ENCODE measurements at regions not wholly inside any gene's neighbourhood (a gene's known extent, or its start where the extent isn't known, plus 50 kb on each side); places are given as distances from the start of the nearest gene placed in this dataset.

DNA sequence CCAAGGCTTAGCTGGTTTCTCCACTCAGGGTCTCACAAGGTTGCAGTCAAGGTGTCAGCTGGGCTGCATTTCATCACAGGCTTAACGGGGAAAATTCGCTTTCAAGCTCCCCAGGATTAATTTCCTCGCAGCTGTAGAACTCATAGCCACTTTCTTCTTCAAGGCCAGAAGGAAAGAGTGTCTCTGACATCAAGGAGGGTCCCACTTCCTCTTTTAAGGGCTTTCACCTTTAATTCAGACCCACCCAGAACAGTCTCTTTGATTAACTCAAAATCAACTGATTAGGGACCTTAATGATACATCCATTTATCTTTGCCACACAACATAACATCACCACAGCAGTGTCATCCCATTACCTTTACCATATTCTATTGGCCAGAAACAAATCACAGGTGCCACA is 183.3 kb upstream of the ARID1B start:
- TF ChIP-seq EZH2 (IDR thresholded peaks at IDR 0.05; ENCODE audit: borderline replicate concordance, insufficient read depth, low read length, poor library complexity, severe bottlenecking), result no peak
- TF ChIP-seq MXI1 (conservative IDR thresholded peaks at IDR 0.05; ENCODE audit: poor library complexity, severe bottlenecking), result no peak
- no peak for TF ChIP-seq RAD21 (conservative IDR thresholded peaks at IDR 0.05)
- TF ChIP-seq, protein P1, sequence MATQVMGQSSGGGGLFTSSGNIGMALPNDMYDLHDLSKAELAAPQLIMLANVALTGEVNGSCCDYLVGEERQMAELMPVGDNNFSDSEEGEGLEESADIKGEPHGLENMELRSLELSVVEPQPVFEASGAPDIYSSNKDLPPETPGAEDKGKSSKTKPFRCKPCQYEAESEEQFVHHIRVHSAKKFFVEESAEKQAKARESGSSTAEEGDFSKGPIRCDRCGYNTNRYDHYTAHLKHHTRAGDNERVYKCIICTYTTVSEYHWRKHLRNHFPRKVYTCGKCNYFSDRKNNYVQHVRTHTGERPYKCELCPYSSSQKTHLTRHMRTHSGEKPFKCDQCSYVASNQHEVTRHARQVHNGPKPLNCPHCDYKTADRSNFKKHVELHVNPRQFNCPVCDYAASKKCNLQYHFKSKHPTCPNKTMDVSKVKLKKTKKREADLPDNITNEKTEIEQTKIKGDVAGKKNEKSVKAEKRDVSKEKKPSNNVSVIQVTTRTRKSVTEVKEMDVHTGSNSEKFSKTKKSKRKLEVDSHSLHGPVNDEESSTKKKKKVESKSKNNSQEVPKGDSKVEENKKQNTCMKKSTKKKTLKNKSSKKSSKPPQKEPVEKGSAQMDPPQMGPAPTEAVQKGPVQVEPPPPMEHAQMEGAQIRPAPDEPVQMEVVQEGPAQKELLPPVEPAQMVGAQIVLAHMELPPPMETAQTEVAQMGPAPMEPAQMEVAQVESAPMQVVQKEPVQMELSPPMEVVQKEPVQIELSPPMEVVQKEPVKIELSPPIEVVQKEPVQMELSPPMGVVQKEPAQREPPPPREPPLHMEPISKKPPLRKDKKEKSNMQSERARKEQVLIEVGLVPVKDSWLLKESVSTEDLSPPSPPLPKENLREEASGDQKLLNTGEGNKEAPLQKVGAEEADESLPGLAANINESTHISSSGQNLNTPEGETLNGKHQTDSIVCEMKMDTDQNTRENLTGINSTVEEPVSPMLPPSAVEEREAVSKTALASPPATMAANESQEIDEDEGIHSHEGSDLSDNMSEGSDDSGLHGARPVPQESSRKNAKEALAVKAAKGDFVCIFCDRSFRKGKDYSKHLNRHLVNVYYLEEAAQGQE (IDR thresholded peaks at IDR 0.05; ENCODE audit: borderline replicate concordance), result no peak
- no peak for TF ChIP-seq SMC3 (conservative IDR thresholded peaks at IDR 0.05; ENCODE audit: poor library complexity)
- no peak for TF ChIP-seq TAF1 (IDR thresholded peaks at IDR 0.05; ENCODE audit: low read depth)
- no peak for TF ChIP-seq CTCF (IDR thresholded peaks at IDR 0.05; ENCODE audit: poor library complexity, severe bottlenecking)
- no peak for TF ChIP-seq POLR2AphosphoS5 (IDR thresholded peaks at IDR 0.05)
- TF ChIP-seq EP300 (conservative IDR thresholded peaks at IDR 0.05; ENCODE audit: poor library complexity, severe bottlenecking), result no peak
- H3K4me3 ChIP-seq (ENCODE audit: low read length), result no peak overlapping the region
- H3K27ac ChIP-seq (ENCODE audit: low read length), result no peak overlapping the region

GRCh38 chr6:156593127-156593526 is 184.1 kb upstream of the ARID1B start:
- Histone ChIP-seq H3K36me3 (ENCODE audit: insufficient read depth, low read length) (no peaks in the 10 kb centered on the region), H4K20me1 (ENCODE audit: insufficient read depth) (no peaks in the 10 kb centered on the region), H3K79me2 (replicated peaks; ENCODE audit: insufficient read depth, low read length) (no peaks in the 10 kb centered on the region), H3K9ac (ENCODE audit: low read length) (no peak overlapping the region), H3K4me2 (ENCODE audit: low read length) (no peak overlapping the region), H3K4me3 (ENCODE audit: low read length) (no peak overlapping the region), H3K27ac (ENCODE audit: low read length) (no peak overlapping the region), H2AFZ (ENCODE audit: low read depth, low read length) (no peak overlapping the region), H3K9me2 (ENCODE audit: insufficient read depth, low read length) (no peaks in the 10 kb centered on the region), H3K9me3 (ENCODE audit: low read length) (no peaks in the 10 kb centered on the region), H3F3A (ENCODE audit: insufficient read depth, low read length, poor library complexity, severe bottlenecking) (no peaks in the 10 kb centered on the region), H3K27me3 (ENCODE audit: insufficient read depth, low read depth, low read length) (no peaks in the 10 kb centered on the region)
- TF ChIP-seq RAD21 (conservative IDR thresholded peaks at IDR 0.05), result no peak
- no peak for TF ChIP-seq EZH2 (IDR thresholded peaks at IDR 0.05; ENCODE audit: borderline replicate concordance, insufficient read depth, low read length, poor library complexity, severe bottlenecking)
- no peak for TF ChIP-seq SMC3 (conservative IDR thresholded peaks at IDR 0.05; ENCODE audit: poor library complexity)

More for the DNA sequence above, 183.3 kb upstream of the ARID1B start:
- no peaks in the 10 kb centered on the region for H4K20me1 ChIP-seq (ENCODE audit: insufficient read depth)
- no peak overlapping the region for H3K9ac ChIP-seq (ENCODE audit: low read length)
- no peaks in the 10 kb centered on the region for H3K36me3 ChIP-seq (ENCODE audit: insufficient read depth, low read length)
- no peaks in the 10 kb centered on the region for H3K9me3 ChIP-seq (ENCODE audit: low read length)
- no peak overlapping the region for H3K4me2 ChIP-seq (ENCODE audit: low read length)
- H3K27me3 ChIP-seq (ENCODE audit: insufficient read depth, low read depth, low read length), result no peaks in the 10 kb centered on the region
- no peaks in the 10 kb centered on the region for H3F3A ChIP-seq (ENCODE audit: insufficient read depth, low read length, poor library complexity, severe bottlenecking)
- H3K79me2 ChIP-seq (replicated peaks; ENCODE audit: insufficient read depth, low read length), result no peaks in the 10 kb centered on the region
- no peak overlapping the region for H2AFZ ChIP-seq (ENCODE audit: low read depth, low read length)
- no peaks in the 10 kb centered on the region for H3K9me2 ChIP-seq (ENCODE audit: insufficient read depth, low read length)

DNA sequence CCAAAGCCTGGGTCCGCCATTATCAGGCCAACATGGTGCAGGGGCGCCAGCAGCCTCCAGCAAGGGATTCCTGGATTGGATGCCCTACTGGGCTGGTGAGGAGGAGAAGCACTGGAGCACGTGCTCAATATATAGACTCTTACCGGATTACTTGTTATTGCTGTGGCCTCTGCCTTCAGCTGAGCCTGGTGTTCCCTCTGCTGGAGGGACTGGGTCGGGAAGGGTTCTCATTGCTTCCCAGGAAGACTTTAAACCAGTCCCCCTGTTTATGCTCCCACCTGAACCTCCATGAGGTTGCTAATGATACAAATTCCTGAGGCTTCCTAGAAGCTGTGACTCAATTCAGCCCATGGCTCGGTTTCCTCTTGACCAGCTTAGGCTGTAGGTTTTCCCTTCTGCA is 186.7 kb upstream of the ARID1B start:
- TF ChIP-seq TAF1 (IDR thresholded peaks at IDR 0.05; ENCODE audit: low read depth) (no peak), EZH2 (IDR thresholded peaks at IDR 0.05; ENCODE audit: borderline replicate concordance, insufficient read depth, low read length, poor library complexity, severe bottlenecking) (no peak), SMC3 (conservative IDR thresholded peaks at IDR 0.05; ENCODE audit: poor library complexity) (no peak), EP300 (conservative IDR thresholded peaks at IDR 0.05; ENCODE audit: poor library complexity, severe bottlenecking) (no peak), CTCF (IDR thresholded peaks at IDR 0.05; ENCODE audit: poor library complexity, severe bottlenecking) (no peak), MXI1 (conservative IDR thresholded peaks at IDR 0.05; ENCODE audit: poor library complexity, severe bottlenecking) (no peak), POLR2AphosphoS5 (IDR thresholded peaks at IDR 0.05) (no peak), RAD21 (conservative IDR thresholded peaks at IDR 0.05) (no peak)
- TF ChIP-seq, protein P1 (IDR thresholded peaks at IDR 0.05; ENCODE audit: borderline replicate concordance), result no peak
- Histone ChIP-seq H3K27ac (ENCODE audit: low read length) (no peak overlapping the region), H3K9me3 (ENCODE audit: low read length) (no peaks in the 10 kb centered on the region), H3K9ac (ENCODE audit: low read length) (no peak overlapping the region), H3K9me2 (ENCODE audit: insufficient read depth, low read length) (no peaks in the 10 kb centered on the region), H3K79me2 (replicated peaks; ENCODE audit: insufficient read depth, low read length) (no peaks in the 10 kb centered on the region), H2AFZ (ENCODE audit: low read depth, low read length) (no peak overlapping the region), H4K20me1 (ENCODE audit: insufficient read depth) (no peaks in the 10 kb centered on the region), H3K27me3 (ENCODE audit: insufficient read depth, low read depth, low read length) (no peaks in the 10 kb centered on the region), H3K36me3 (ENCODE audit: insufficient read depth, low read length) (no peaks in the 10 kb centered on the region), H3K4me3 (ENCODE audit: low read length) (no peak overlapping the region), H3K4me2 (ENCODE audit: low read length) (no peak overlapping the region), H3F3A (ENCODE audit: insufficient read depth, low read length, poor library complexity, severe bottlenecking) (no peaks in the 10 kb centered on the region)

Measured in neural cell (in vitro differentiated cells).